ENCODE measurements at regions not wholly inside any gene's neighbourhood (a gene's known extent, or its start where the extent isn't known, plus 50 kb on each side); places are given as distances from the start of the nearest gene placed in this dataset.

DNA sequence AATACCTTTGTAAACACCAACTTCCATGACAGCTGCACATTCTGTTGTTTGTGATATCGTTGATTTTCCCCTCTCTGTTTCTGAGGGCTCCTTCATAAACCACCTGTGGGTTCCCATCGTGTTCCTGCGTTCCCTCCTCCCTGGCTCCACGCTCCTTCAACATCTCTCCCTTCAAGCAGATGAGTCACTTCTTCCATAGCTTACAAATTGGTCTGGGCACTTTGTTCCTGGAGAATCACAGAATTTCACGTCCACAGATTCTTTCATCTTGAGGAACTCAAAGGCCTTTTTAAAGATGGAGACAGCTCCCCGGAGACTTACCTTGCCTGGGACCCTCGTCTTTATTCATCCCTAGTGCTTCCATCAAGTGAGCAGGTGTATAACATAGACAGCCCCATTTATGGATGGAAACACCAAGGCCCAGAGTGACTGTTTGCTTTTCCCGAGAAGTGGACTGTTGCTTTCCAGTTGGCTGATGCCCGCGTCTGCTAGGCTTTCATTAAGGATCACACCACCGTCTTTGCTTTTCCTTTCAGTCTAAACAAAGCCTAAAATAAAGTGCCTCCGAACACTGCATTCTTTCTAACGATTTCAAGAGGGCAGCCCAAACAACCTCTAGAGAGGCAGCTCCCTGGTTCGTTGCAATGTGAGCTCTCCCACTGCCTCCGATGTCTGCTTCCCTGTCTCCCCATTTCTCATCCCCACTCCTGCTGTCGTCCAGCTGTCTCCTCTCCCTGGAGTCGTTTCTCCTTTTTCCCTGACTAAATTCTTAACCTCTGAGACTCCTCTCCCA, 146.3 kb upstream of the STX18 start:
- no peak overlapping the region for H3K4me2 ChIP-seq (ENCODE audit: low read length)
- no peaks in the 10 kb centered on the region for H3K36me3 ChIP-seq (ENCODE audit: control insufficient read depth, insufficient read depth, low read length)

DNA sequence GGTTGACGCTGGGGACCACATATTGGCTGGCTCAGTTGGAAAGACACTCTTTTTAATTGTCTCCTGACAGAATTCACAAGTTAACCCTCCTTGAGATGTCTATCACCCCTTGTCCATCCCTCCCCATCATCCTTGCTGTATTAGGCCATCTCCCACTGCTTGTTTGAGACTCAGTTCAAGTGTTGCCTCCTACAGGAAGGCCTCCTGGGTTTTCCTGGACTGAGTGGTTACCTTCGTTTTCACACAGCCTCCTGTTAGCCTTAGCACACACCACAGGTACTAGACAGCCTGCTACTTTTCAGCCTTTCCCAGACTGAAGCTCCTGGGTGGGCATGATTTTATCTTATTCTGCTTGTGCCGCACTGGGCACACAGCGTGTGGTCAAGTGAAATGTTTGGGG, 145.3 kb upstream of the STX18 start:
- H3K27ac ChIP-seq: no peak overlapping the region
- TF ChIP-seq, protein P1, sequence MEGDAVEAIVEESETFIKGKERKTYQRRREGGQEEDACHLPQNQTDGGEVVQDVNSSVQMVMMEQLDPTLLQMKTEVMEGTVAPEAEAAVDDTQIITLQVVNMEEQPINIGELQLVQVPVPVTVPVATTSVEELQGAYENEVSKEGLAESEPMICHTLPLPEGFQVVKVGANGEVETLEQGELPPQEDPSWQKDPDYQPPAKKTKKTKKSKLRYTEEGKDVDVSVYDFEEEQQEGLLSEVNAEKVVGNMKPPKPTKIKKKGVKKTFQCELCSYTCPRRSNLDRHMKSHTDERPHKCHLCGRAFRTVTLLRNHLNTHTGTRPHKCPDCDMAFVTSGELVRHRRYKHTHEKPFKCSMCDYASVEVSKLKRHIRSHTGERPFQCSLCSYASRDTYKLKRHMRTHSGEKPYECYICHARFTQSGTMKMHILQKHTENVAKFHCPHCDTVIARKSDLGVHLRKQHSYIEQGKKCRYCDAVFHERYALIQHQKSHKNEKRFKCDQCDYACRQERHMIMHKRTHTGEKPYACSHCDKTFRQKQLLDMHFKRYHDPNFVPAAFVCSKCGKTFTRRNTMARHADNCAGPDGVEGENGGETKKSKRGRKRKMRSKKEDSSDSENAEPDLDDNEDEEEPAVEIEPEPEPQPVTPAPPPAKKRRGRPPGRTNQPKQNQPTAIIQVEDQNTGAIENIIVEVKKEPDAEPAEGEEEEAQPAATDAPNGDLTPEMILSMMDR (IDR thresholded peaks at IDR 0.05): no peak
- no peaks in the 10 kb centered on the region for H3K4me1 ChIP-seq
- H3K9ac ChIP-seq: no peak overlapping the region
- H3K4me3 ChIP-seq (ENCODE audit: low read depth, low read length): no peak overlapping the region
- H3K36me3 ChIP-seq (ENCODE audit: control insufficient read depth, insufficient read depth, low read length): no peaks in the 10 kb centered on the region
- H3K9me3 ChIP-seq (ENCODE audit: control insufficient read depth, low read length): no peaks in the 10 kb centered on the region
- no peaks in the 10 kb centered on the region for H3K27me3 ChIP-seq (ENCODE audit: control insufficient read depth, insufficient read depth, low read length)
- H3K4me2 ChIP-seq (ENCODE audit: low read length): no peak overlapping the region
- no peak overlapping the region for H2AFZ ChIP-seq
- no peaks in the 10 kb centered on the region for H3K79me2 ChIP-seq

More for the DNA sequence above, 146.3 kb upstream of the STX18 start:
- no peaks in the 10 kb centered on the region for H3K27me3 ChIP-seq (ENCODE audit: control insufficient read depth, insufficient read depth, low read length)
- TF ChIP-seq, protein P1 (IDR thresholded peaks at IDR 0.05): no peak
- no peaks in the 10 kb centered on the region for H3K9me3 ChIP-seq (ENCODE audit: control insufficient read depth, low read length)
- no peaks in the 10 kb centered on the region for H3K4me1 ChIP-seq
- no peaks in the 10 kb centered on the region for H3K79me2 ChIP-seq
- no peak overlapping the region for H3K27ac ChIP-seq
- no peak overlapping the region for H3K4me3 ChIP-seq (ENCODE audit: low read depth, low read length)
- no peak overlapping the region for H3K9ac ChIP-seq
- no peak overlapping the region for H2AFZ ChIP-seq

DNA sequence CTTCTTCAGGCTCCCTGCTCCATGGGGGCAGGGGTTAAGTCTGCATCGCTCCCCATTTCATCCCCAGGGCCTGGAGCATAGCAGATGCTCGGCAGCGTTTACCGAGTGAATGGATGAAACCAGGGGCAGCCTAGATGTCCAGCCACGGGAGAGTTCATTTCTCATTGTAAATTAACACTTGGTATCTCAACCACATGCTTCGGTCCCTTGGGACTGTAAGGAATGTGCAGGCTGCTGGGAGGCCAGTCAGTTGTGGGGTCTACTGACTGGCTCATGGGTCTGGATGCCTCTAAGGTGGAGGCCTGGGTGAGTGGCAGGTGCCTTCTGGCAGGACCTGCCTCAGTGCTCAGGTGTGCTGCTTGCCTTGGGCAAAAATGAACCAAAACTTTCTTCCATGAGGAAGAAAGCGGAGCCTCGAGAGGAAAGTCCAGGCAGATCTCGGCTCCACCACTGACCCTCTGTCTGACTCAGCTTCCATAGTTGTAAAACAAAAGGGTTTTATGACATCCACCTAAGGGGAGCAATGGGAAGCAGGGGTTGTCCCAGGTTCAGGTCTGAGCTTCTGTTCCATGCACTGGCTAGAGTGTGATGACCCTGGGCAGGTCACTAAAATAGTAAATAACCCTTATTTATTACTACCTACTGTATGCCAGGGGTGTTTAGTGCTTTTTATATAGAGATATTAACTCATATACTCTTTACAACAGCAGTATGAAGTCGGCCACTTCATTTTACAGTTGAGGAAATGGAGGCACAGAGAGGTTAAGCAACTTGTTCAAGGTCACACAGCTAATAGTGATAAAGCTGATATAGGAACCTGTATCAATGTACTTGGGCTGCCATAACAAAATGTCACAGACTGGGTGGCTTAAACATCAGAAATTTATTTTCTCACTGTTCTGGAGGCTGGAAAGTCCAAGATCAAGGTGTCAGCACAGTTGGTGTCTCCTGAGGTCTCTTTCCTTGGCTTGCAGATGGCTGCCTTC, 144.3 kb upstream of the STX18 start:
- no peak overlapping the region for H3K27ac ChIP-seq
- H3K4me2 ChIP-seq (ENCODE audit: low read length): no peak overlapping the region
- TF ChIP-seq, protein P1 (IDR thresholded peaks at IDR 0.05): no peak

DNA sequence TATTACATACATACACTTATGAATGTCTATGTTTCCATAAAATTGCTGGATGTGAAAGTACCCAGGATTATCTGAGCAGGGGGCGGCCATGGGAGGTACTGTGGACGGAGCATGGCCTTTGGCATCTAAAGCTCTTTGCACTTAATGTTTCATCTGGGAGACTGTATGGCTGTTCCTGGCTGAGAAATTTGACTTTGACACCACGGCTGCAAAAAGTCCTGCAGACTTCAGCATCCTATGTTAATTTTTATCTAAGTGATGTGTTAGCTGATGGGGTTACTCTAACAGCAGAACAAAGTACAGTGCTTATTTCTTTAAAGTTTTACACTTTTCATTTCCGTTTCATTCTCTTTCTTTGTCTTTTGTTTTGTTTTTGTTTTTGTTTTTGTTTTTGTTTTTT, 139.8 kb upstream of the STX18 start:
- TF ChIP-seq, protein P1 (IDR thresholded peaks at IDR 0.05): no peak
- H3K27me3 ChIP-seq (ENCODE audit: control insufficient read depth, insufficient read depth, low read length): no peaks in the 10 kb centered on the region
- no peak overlapping the region for H3K27ac ChIP-seq
- H2AFZ ChIP-seq: no peak overlapping the region
- no peaks in the 10 kb centered on the region for H3K79me2 ChIP-seq
- H3K4me3 ChIP-seq (ENCODE audit: low read depth, low read length): no peak overlapping the region
- no peak overlapping the region for H3K9ac ChIP-seq
- no peaks in the 10 kb centered on the region for H3K9me3 ChIP-seq (ENCODE audit: control insufficient read depth, low read length)
- H3K36me3 ChIP-seq (ENCODE audit: control insufficient read depth, insufficient read depth, low read length): no peaks in the 10 kb centered on the region
- no peaks in the 10 kb centered on the region for H3K4me1 ChIP-seq
- H3K4me2 ChIP-seq (ENCODE audit: low read length): no peak overlapping the region

More for the DNA sequence above, 144.3 kb upstream of the STX18 start:
- Histone ChIP-seq H3K9me3 (ENCODE audit: control insufficient read depth, low read length) (no peaks in the 10 kb centered on the region), H3K4me3 (ENCODE audit: low read depth, low read length) (no peak overlapping the region), H3K79me2 (no peaks in the 10 kb centered on the region), H3K27me3 (ENCODE audit: control insufficient read depth, insufficient read depth, low read length) (no peaks in the 10 kb centered on the region), H2AFZ (no peak overlapping the region), H3K36me3 (ENCODE audit: control insufficient read depth, insufficient read depth, low read length) (no peaks in the 10 kb centered on the region), H3K9ac (no peak overlapping the region), H3K4me1 (no peaks in the 10 kb centered on the region)
